Stimulated activated CD8-positive, alpha-beta memory T cell treated with anti-CD3 and anti-CD28 coated beads, Interleukin-2, amount 100 ng/mL, for 48 hours (primary cell): ENCODE measurements at regions not wholly inside any gene's neighbourhood (a gene's known extent, or its start where the extent isn't known, plus 50 kb on each side); places are given as distances from the start of the nearest gene placed in this dataset.

Source experiments
- DNase-seq, 2 donors: peaks; one replicate each; pipeline ENCODE4 v3.0.0-alpha.2; 2020; ENCODE audit warnings: low read depth in 2 of 2

GRCh38 chr1:65681096-65681495 is 111.6 kb upstream of the PDE4B start:
- DNase-seq = no peak

DNA sequence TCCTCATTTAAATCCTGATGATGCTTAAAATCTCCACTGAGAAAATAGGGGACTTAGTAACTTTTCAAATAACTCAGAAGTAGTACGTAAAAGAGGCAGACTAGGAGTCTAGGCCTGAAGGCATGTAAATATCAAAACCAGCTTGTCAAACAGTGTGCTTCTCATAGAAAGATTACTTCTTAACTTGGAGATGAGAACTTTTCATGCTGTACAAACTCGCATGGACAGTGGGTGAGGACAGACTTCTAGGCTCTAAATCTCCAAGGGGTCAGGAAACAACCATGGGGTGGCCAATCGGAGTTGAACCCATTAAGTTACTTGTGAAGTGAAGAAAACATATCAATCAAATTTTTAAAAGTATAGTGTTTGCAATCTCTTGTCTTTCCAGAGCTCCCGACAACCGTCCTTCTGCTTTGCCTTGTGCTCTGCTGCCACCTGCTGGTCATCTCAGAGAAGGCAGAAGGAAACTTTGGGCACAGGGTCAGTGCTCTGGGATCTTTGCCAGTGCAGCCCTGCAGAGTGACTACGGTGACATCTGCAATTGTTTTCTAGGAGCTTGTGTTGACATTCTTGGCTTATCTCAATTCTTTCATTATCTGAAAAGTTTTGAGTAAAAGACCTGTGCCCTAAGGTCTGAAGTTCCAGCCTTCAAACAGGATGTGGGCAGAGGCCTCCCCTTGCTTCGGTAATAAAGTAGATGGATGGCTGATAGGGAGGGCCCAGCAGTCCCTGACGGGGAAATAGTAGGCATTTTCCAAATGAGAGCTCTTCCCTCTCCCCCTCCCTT is 105.1 kb upstream of the PDE4B start:
- DNase-seq = peak; percentile 58 to 67

DNA sequence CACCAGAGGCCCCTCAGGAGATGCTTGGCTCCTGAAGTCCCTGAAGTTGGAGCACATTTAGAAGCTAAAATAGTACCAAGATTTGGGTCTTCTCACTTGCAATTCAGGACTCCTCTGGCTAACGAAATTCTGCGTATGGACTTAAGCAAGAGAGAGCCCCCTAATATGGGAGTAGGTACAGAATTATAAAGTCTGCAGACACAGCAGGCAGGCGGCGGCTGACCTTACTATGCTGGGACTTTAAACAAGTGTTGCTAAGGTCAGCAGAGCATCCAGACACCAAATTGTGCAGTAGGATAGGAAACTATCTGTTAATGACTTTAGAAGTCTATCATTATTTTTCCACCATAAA is 104.5 kb upstream of the PDE4B start:
- DNase-seq = no peak

GRCh38 chr1:65688848-65689247 is 103.8 kb upstream of the PDE4B start:
- DNase-seq = no peak

DNA sequence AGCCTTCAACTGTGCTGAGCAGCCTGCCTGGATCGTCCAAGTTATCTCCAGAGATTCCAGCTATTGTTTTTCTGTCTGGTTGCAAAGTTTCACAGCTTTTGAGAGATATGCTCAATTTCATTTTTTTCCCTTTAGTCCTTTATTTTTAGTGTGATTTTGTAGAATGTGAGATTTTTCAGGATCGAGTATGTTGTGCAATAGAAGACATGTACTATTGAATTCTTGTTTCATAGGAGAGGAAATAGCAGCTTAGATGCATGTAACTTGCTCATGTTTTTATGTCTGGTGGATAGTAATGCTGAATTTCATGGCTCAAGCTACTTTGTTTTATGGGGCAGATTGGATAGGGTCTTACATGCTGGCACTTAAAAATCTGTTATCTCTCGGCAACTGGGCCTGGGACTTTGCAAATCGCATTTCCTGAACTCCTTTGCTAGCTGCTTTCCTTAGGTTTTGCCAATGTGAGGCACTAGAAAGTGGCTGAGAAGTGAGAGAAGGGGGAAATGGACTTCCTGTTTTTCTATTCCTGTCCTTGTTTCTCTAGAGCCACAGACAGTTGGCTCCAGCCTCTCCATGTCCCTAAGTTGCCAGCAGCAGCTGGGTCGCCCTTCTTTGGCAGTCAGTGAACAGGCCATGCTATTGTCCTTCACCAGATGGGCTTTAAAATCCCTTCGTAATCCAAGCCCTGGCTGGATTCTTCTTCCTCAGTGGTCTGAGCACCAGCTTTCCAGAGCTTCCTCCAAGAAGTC is 101.4 kb upstream of the PDE4B start:
- no peak for DNase-seq

- DNase-seq = no peak
Measured at GRCh38 chr1:65691972-65692371, 100.7 kb upstream of the PDE4B start.

DNA sequence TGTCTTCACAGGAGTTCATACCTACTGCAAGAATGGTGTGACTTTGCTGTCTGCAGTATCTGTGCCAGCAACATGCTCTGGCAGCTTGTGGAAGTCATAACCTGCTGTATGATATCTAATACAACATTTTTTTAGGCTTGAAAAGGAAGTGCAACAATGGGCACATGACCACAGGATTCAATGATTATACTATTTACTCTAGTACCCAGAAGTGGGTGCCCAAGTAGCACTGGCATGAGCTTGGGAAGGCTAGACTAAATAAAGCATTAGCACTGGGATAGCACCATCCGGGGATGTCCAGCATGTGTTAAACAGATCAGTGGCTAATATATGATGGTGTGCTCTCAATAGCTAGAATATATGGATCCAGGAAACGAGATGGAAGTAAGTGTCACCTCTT is 98.6 kb upstream of the PDE4B start:
- DNase-seq = no peak

DNA sequence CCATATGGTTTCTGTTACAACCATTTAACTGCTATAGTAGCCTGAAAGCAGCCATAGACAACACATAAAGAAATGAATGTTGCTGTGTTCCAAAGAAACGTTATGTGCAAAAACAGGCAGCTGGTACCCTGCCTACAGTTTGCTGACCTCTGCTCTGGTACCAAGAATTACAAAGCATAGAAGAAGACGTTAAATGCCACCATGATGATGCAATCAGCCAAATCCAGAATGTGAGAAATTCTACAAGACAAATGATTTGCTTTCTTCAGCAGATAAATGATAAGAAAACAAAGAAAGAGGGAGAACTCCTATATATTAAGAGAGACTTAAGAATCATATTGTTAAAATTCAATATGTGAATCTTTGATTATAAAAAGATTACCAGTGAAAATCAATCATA is 97.8 kb upstream of the PDE4B start:
- DNase-seq = no peak

GRCh38 chr1:65698590-65698989 is 94.1 kb upstream of the PDE4B start:
- DNase-seq = no peak

- no peak for DNase-seq
Measured at GRCh38 chr1:65703853-65704252, 88.8 kb upstream of the PDE4B start.

DNA sequence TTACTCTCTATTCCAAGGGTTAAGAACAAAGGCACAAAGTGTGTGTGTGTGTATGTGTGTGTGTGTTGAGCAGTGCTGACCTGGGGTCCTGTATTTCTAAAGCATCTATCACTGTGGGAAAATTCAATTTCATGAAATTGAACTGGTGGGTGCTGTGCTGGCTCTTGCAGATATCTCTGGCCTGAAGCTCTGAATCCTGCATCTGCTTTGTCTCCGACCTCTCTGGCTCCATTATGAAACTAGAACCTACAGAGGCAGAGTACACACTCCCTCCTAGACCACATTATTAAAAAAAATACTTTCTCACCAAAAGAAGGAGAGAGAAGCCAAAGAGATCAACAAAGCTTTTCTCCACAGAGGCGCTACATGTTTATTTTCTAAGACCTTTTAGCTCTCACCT is 88.4 kb upstream of the PDE4B start:
- no peak for DNase-seq

GRCh38 chr1:65717815-65718454 is 74.8 kb upstream of the PDE4B start:
- DNase-seq = no peak

- no peak for DNase-seq
Measured at GRCh38 chr1:65719391-65719790, 73.3 kb upstream of the PDE4B start.

DNA sequence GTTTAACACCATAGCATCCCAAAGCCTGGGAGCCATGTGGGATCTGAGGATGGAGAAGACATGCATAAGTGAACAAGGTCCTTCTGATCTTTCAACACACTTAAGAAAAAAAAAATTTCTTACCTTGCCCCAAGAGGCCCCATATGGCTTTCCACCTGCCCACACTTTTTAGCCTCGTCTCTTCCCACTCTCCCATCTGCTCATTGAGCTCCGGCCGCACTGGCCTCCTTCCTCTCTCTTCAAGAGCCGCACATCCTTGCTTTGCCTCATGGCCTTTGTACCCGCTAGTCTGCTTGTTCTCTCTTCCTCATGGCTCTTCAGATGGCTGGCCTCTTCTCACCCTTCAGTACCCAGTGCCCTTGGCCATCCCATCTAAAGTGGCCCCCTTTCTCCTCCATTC is 70.2 kb upstream of the PDE4B start:
- no peak for DNase-seq

- no peak for DNase-seq
Measured at GRCh38 chr1:65724151-65724550, 68.5 kb upstream of the PDE4B start.

GRCh38 chr1:65725064-65725463 is 67.6 kb upstream of the PDE4B start:
- no peak for DNase-seq

DNA sequence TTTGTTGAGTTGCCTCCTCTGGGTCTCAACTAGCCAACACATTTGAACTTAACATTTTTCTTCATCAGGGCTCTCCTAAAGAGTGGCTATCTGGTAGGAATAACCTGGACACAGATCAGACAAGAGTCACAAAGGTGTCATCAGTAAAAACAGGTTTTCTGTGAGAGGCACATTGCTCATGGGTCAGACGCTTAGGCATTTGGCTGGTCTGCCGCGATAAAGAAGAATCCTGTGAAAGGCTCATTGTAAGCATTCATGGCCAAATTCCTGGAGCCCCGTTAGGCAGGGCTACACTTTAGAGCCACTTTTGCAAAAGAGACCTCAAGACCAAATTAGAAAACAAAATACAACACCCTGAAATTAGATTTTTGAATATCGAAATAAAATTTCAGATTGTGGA is 64.2 kb upstream of the PDE4B start:
- no peak for DNase-seq

- DNase-seq = no peak
Measured at GRCh38 chr1:65729259-65729658, 63.4 kb upstream of the PDE4B start.

GRCh38 chr1:65734979-65735378 is 57.7 kb upstream of the PDE4B start:
- no peak for DNase-seq

DNA sequence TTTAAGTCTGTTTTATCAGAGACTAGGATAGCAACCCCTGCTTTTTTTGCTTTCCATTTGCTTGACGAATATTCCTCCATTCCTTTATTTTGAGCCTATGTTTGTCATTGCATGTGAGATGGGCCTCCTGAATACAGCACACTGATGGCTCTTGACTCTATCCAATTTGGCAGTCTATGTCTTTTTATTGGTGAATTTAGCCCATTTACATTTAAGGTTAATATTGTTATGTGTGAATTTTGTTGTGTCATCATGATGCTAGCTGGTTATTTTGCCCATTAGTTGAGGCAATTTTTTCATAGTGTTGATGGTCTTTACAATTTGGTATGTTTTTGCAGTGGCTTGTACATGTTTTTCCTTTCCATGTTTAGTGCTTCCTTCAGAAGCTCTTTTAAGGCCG is 50.7 kb upstream of the PDE4B start:
- DNase-seq = no peak
